ENCODE measurements at regions not wholly inside any gene's neighbourhood (a gene's known extent, or its start where the extent isn't known, plus 50 kb on each side); places are given as distances from the start of the nearest gene placed in this dataset.
"Not testable (repeated sequence)": the region's sequence is repeated elsewhere in the genome, so short reads cannot be mapped to it uniquely, and the experiment has no call there.

DNA sequence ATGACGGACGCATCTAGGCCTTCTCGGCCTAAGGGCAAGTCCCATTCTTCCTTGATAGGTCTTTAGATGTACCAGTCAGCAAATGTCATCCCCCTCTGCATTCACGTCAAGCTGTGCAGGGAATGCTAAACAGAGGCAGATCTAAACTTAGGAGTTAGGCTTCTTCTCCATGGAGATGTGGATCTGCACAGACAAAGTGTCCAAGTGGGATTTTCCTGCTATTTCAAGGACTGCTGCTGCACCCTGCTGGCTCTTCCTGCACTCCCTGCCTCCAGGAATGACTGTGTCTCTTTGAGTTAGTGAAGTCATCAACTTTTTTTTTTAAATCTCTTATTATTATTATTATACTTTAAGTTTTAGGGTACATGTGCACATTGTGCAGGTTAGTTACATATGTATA, 73.4 kb upstream of the SAMD11 start:
- TF ChIP-seq POLR2A (IDR thresholded peaks at IDR 0.05; ENCODE audit: low read length); GATA1 (IDR thresholded peaks at IDR 0.05; ENCODE audit: low read depth, low read length): not testable (repeated sequence)

Measured in erythroblast (primary cell).